ENCODE measurements at regions not wholly inside any gene's neighbourhood (a gene's known extent, or its start where the extent isn't known, plus 50 kb on each side); places are given as distances from the start of the nearest gene placed in this dataset.

DNA sequence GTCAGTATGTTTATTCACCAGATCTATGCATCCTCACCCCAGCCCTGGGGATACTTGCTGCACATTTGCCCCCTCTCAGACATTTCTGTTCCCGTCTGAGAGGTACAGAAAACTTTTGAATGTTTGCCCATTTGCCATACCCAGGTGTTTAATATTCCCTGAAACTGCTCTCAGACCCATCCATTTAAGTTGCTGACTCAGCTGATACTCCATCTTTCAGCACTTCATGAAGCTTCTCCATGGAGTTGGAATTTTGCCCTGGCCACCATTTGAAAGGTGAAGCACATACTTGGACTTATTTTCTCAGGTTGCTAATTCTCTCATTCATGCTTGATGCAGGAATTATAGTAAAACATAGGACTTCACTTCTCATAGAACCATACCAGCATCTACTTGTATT lies 203.9 kb upstream of the OR13F1 start:
- Histone ChIP-seq H3K27ac (no peak overlapping the region), H3K79me2 (ENCODE audit: insufficient read depth, low read depth) (no peaks in the 10 kb centered on the region), H3K4me2 (no peak overlapping the region), H4K20me1 (ENCODE audit: insufficient read depth) (no peaks in the 10 kb centered on the region), H2AFZ (ENCODE audit: low read depth) (no peak overlapping the region), H3K4me1 (ENCODE audit: low read depth, poor library complexity, severe bottlenecking) (no peaks in the 10 kb centered on the region), H3K36me3 (ENCODE audit: insufficient read depth) (no peaks in the 10 kb centered on the region), H3K4me3 (IDR thresholded peaks at IDR 0.05; ENCODE audit: insufficient read depth, low read depth, low read length) (no peak overlapping the region), H3K27me3 (ENCODE audit: insufficient read depth, low read depth) (no peaks in the 10 kb centered on the region), H3K9ac (no peak overlapping the region)
- no peak for TF ChIP-seq CTCF (conservative IDR thresholded peaks at IDR 0.05; ENCODE audit: low read depth, low read length)

DNA sequence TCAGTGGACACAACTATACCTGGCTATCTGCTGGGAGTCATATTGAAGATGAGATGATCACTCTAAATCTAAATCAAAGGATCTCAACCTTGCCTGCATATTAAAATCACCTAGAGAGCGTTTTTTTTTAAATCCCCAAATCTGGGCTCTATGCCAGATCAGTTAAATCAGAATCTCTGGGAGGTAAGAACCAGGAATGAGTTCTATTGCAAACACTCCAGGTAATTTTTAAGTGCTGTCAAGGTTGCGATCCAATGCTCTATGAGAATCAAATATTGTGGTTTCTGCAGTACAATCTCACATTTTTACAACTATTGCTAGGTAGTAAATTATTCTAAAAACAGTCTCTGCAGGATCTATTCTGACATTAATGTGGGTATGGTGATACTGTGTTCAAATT lies 202.3 kb upstream of the OR13F1 start:
- Histone ChIP-seq H3K79me2 (ENCODE audit: insufficient read depth, low read depth) (no peaks in the 10 kb centered on the region), H4K20me1 (ENCODE audit: insufficient read depth) (no peaks in the 10 kb centered on the region), H3K36me3 (ENCODE audit: insufficient read depth) (no peaks in the 10 kb centered on the region), H3K27ac (no peak overlapping the region), H3K4me1 (ENCODE audit: low read depth, poor library complexity, severe bottlenecking) (peaks cover 4% of the 10 kb centered on the region), H3K9ac (no peak overlapping the region), H3K4me2 (no peak overlapping the region), H3K4me3 (IDR thresholded peaks at IDR 0.05; ENCODE audit: insufficient read depth, low read depth, low read length) (no peak overlapping the region), H2AFZ (ENCODE audit: low read depth) (no peak overlapping the region), H3K27me3 (ENCODE audit: insufficient read depth, low read depth) (no peaks in the 10 kb centered on the region)
- no peak for TF ChIP-seq CTCF (conservative IDR thresholded peaks at IDR 0.05; ENCODE audit: low read depth, low read length)

DNA sequence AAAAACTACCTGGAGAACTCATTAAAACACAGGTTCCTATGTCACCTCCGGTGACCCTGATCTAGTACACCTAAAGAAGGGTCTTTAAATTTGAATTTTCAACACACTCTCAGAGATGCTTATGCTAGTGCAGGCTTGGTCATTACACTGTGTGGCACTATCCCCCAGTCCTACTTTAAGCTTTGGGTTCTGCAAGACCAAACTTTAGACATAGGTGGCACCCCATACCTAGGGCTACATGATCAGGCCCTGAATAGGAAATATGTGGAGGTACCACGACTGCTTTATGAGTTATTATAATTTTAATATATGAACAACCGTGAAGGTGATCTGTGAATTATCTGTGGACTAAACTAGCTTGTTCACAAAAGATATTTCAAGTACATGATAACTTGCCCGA lies 201.3 kb upstream of the OR13F1 start:
- Histone ChIP-seq H3K27me3 (ENCODE audit: insufficient read depth, low read depth) (no peaks in the 10 kb centered on the region), H2AFZ (ENCODE audit: low read depth) (no peak overlapping the region), H3K4me2 (no peak overlapping the region), H3K36me3 (ENCODE audit: insufficient read depth) (no peaks in the 10 kb centered on the region), H3K4me3 (IDR thresholded peaks at IDR 0.05; ENCODE audit: insufficient read depth, low read depth, low read length) (no peak overlapping the region), H3K9ac (no peak overlapping the region), H4K20me1 (ENCODE audit: insufficient read depth) (no peaks in the 10 kb centered on the region), H3K4me1 (ENCODE audit: low read depth, poor library complexity, severe bottlenecking) (peaks cover 14% of the 10 kb centered on the region), H3K27ac (no peak overlapping the region), H3K79me2 (ENCODE audit: insufficient read depth, low read depth) (no peaks in the 10 kb centered on the region)
- TF ChIP-seq CTCF (conservative IDR thresholded peaks at IDR 0.05; ENCODE audit: low read depth, low read length): no peak

GRCh38 chr9:104304925-104305324 lies 199.1 kb upstream of the OR13F1 start:
- Histone ChIP-seq H3K9ac (no peak overlapping the region), H3K27ac (no peak overlapping the region), H3K79me2 (ENCODE audit: insufficient read depth, low read depth) (no peaks in the 10 kb centered on the region), H3K4me2 (no peak overlapping the region), H2AFZ (ENCODE audit: low read depth) (no peak overlapping the region), H4K20me1 (ENCODE audit: insufficient read depth) (no peaks in the 10 kb centered on the region), H3K27me3 (ENCODE audit: insufficient read depth, low read depth) (no peaks in the 10 kb centered on the region), H3K4me3 (IDR thresholded peaks at IDR 0.05; ENCODE audit: insufficient read depth, low read depth, low read length) (no peak overlapping the region), H3K36me3 (ENCODE audit: insufficient read depth) (no peaks in the 10 kb centered on the region), H3K4me1 (ENCODE audit: low read depth, poor library complexity, severe bottlenecking) (peaks cover 23% of the 10 kb centered on the region)
- TF ChIP-seq CTCF (conservative IDR thresholded peaks at IDR 0.05; ENCODE audit: low read depth, low read length): no peak
